ENCODE measurements at regions not wholly inside any gene's neighbourhood (a gene's known extent, or its start where the extent isn't known, plus 50 kb on each side); places are given as distances from the start of the nearest gene placed in this dataset.

- Mint-ChIP-seq H3K4me1 (ENCODE audit: low read depth, unreplicated experiment) (no peaks in the 10 kb centered on the region), H3K4me3 (ENCODE audit: unreplicated experiment) (no peak overlapping the region), H3K27ac (ENCODE audit: unreplicated experiment) (no peak overlapping the region), H3K27me3 (ENCODE audit: low read depth, unreplicated experiment) (peaks cover 13% of the 10 kb centered on the region), H3K36me3 (ENCODE audit: low read depth, unreplicated experiment) (no peaks in the 10 kb centered on the region), H3K9me3 (ENCODE audit: unreplicated experiment) (no peaks in the 10 kb centered on the region)
- TF ChIP-seq CTCF (IDR thresholded peaks at IDR 0.05; ENCODE audit: insufficient read depth, low read depth, low read length) (no peak), EZH2 (IDR thresholded peaks at IDR 0.05; ENCODE audit: insufficient read depth, low read length) (no peak)
- Histone ChIP-seq H4K20me1 (ENCODE audit: insufficient read depth, low read length) (no peaks in the 10 kb centered on the region), H3K9me3 (ENCODE audit: insufficient read depth, low read depth, low read length) (no peaks in the 10 kb centered on the region), H2AFZ (ENCODE audit: low read depth, low read length) (no peak overlapping the region), H3K27me3 (ENCODE audit: insufficient read depth, low read length) (peaks cover 12% of the 10 kb centered on the region), H3K9ac (ENCODE audit: low read length) (no peak overlapping the region), H3K27ac (ENCODE audit: low read depth, low read length) (no peak overlapping the region), H3K36me3 (ENCODE audit: insufficient read depth, low read length) (no peaks in the 10 kb centered on the region), H3K79me2 (ENCODE audit: insufficient read depth, low read length) (no peaks in the 10 kb centered on the region), H3K4me1 (ENCODE audit: insufficient read depth, low read length) (no peaks in the 10 kb centered on the region), H3K4me2 (ENCODE audit: low read length) (no peak overlapping the region), H3K4me3 (ENCODE audit: insufficient read depth, low read depth, low read length) (no peak overlapping the region)
- no peak for FAIRE-seq
- no peak for DNase-seq (ENCODE audit: low read depth)
These were observed 110.4 kb upstream of the TRIM2 start for GRCh38 chr4:153093802-153094201.

- Mint-ChIP-seq H3K4me1 (ENCODE audit: low read depth, unreplicated experiment) (no peaks in the 10 kb centered on the region), H3K9me3 (ENCODE audit: unreplicated experiment) (no peaks in the 10 kb centered on the region), H3K36me3 (ENCODE audit: low read depth, unreplicated experiment) (no peaks in the 10 kb centered on the region), H3K27me3 (ENCODE audit: low read depth, unreplicated experiment) (peaks cover 13% of the 10 kb centered on the region), H3K4me3 (ENCODE audit: unreplicated experiment) (no peak overlapping the region), H3K27ac (ENCODE audit: unreplicated experiment) (no peak overlapping the region)
- TF ChIP-seq CTCF (IDR thresholded peaks at IDR 0.05; ENCODE audit: insufficient read depth, low read depth, low read length) = no peak
- TF ChIP-seq EZH2 (IDR thresholded peaks at IDR 0.05; ENCODE audit: insufficient read depth, low read length) = no peak
- Histone ChIP-seq H2AFZ (ENCODE audit: low read depth, low read length) (no peak overlapping the region), H3K4me1 (ENCODE audit: insufficient read depth, low read length) (no peaks in the 10 kb centered on the region), H3K79me2 (ENCODE audit: insufficient read depth, low read length) (no peaks in the 10 kb centered on the region), H3K4me2 (ENCODE audit: low read length) (no peak overlapping the region), H3K4me3 (ENCODE audit: insufficient read depth, low read depth, low read length) (no peak overlapping the region), H3K27ac (ENCODE audit: low read depth, low read length) (no peak overlapping the region), H3K27me3 (ENCODE audit: insufficient read depth, low read length) (peaks cover 12% of the 10 kb centered on the region), H3K9me3 (ENCODE audit: insufficient read depth, low read depth, low read length) (no peaks in the 10 kb centered on the region), H4K20me1 (ENCODE audit: insufficient read depth, low read length) (no peaks in the 10 kb centered on the region), H3K36me3 (ENCODE audit: insufficient read depth, low read length) (no peaks in the 10 kb centered on the region), H3K9ac (ENCODE audit: low read length) (no peak overlapping the region)
- no peak for DNase-seq (ENCODE audit: low read depth)
- no peak for FAIRE-seq
These were observed 109.8 kb upstream of the TRIM2 start for GRCh38 chr4:153094435-153094834.

GRCh38 chr4:153095448-153096204, 108.6 kb upstream of the TRIM2 start:
- Histone ChIP-seq H3K36me3 (ENCODE audit: insufficient read depth, low read length) (no peaks in the 10 kb centered on the region), H3K27me3 (ENCODE audit: insufficient read depth, low read length) (peaks cover 11% of the 10 kb centered on the region), H3K4me2 (ENCODE audit: low read length) (no peak overlapping the region), H4K20me1 (ENCODE audit: insufficient read depth, low read length) (no peaks in the 10 kb centered on the region), H3K79me2 (ENCODE audit: insufficient read depth, low read length) (no peaks in the 10 kb centered on the region), H3K9me3 (ENCODE audit: insufficient read depth, low read depth, low read length) (no peaks in the 10 kb centered on the region), H3K9ac (ENCODE audit: low read length) (no peak overlapping the region), H3K4me3 (ENCODE audit: insufficient read depth, low read depth, low read length) (no peak overlapping the region), H3K4me1 (ENCODE audit: insufficient read depth, low read length) (no peaks in the 10 kb centered on the region), H3K27ac (ENCODE audit: low read depth, low read length) (no peak overlapping the region), H2AFZ (ENCODE audit: low read depth, low read length) (no peak overlapping the region)
- Mint-ChIP-seq H3K27me3 (ENCODE audit: low read depth, unreplicated experiment) (peaks cover 6% of the 10 kb centered on the region), H3K4me1 (ENCODE audit: low read depth, unreplicated experiment) (no peaks in the 10 kb centered on the region), H3K36me3 (ENCODE audit: low read depth, unreplicated experiment) (no peaks in the 10 kb centered on the region), H3K27ac (ENCODE audit: unreplicated experiment) (no peak overlapping the region), H3K4me3 (ENCODE audit: unreplicated experiment) (no peak overlapping the region), H3K9me3 (ENCODE audit: unreplicated experiment) (no peaks in the 10 kb centered on the region)
- TF ChIP-seq CTCF (IDR thresholded peaks at IDR 0.05; ENCODE audit: insufficient read depth, low read depth, low read length) = no peak
- no peak for TF ChIP-seq EZH2 (IDR thresholded peaks at IDR 0.05; ENCODE audit: insufficient read depth, low read length)
- FAIRE-seq (no peak), DNase-seq (ENCODE audit: low read depth) (no peak)

All from astrocyte (in vitro differentiated cells and primary cell).